ENCODE measurements at regions not wholly inside any gene's neighbourhood (a gene's known extent, or its start where the extent isn't known, plus 50 kb on each side); places are given as distances from the start of the nearest gene placed in this dataset.
"Not testable (repeated sequence)": the region's sequence is repeated elsewhere in the genome, so short reads cannot be mapped to it uniquely, and the experiment has no call there.

GRCh38 chr9:761793-762560, 79.5 kb upstream of the DMRT1 start:
- no peaks in the 10 kb centered on the region for H3K27me3 ChIP-seq (replicated peaks; ENCODE audit: insufficient read depth)
- H3K4me1 ChIP-seq (replicated peaks): no peaks in the 10 kb centered on the region
- H3K9me3 ChIP-seq: no peaks in the 10 kb centered on the region
- no peak for TF ChIP-seq POLR2AphosphoS5 (IDR thresholded peaks at IDR 0.05)
- TF ChIP-seq POLR2A (IDR thresholded peaks at IDR 0.05): no peak
- TF ChIP-seq CTCF (IDR thresholded peaks at IDR 0.05): no peak
- DNase-seq (ENCODE audit: low spot score): no peak
- 94% methylated on average over 13 of the region's 13 CpGs for WGBS
- no peaks in the 10 kb centered on the region for H3K36me3 ChIP-seq
- intact Hi-C loops (cut with DNase I): loop anchor here (2.0 to 5.0 kb wide), 2 partner anchors 147 to 375 kb away; no protein-coding TSS in a partner anchor
- no peak overlapping the region for H3K27ac ChIP-seq
- no peak overlapping the region for H3K4me3 ChIP-seq

GRCh38 chr9:763692-764091, 77.8 kb upstream of the DMRT1 start:
- no peak for TF ChIP-seq POLR2A (IDR thresholded peaks at IDR 0.05)
- no peak for TF ChIP-seq POLR2AphosphoS5 (IDR thresholded peaks at IDR 0.05)
- no peak for TF ChIP-seq CTCF (IDR thresholded peaks at IDR 0.05)
- Histone ChIP-seq H3K4me3 (no peak overlapping the region), H3K27ac (no peak overlapping the region), H3K9me3 (no peaks in the 10 kb centered on the region), H3K27me3 (replicated peaks; ENCODE audit: insufficient read depth) (no peaks in the 10 kb centered on the region), H3K36me3 (no peaks in the 10 kb centered on the region), H3K4me1 (replicated peaks) (no peaks in the 10 kb centered on the region)
- no peak for DNase-seq (ENCODE audit: low spot score)
- 67% methylated on average over 6 of the region's 6 CpGs for WGBS
- intact Hi-C loops (cut with DNase I): loop anchor here (2.0 to 5.0 kb wide), 2 partner anchors 149 to 376 kb away; no protein-coding TSS in a partner anchor

- Histone ChIP-seq H3K36me3 (no peaks in the 10 kb centered on the region), H3K4me1 (replicated peaks) (no peaks in the 10 kb centered on the region), H3K27ac (no peak overlapping the region), H3K27me3 (replicated peaks; ENCODE audit: insufficient read depth) (no peaks in the 10 kb centered on the region), H3K9me3 (no peaks in the 10 kb centered on the region), H3K4me3 (no peak overlapping the region)
- TF ChIP-seq POLR2AphosphoS5 (IDR thresholded peaks at IDR 0.05): peak; percentile 37
- TF ChIP-seq CTCF (IDR thresholded peaks at IDR 0.05): peak; percentile 35 to 93 (median 80)
- no peak for TF ChIP-seq POLR2A (IDR thresholded peaks at IDR 0.05)
- 37% methylated on average over 12 of the region's 12 CpGs for WGBS
- intact Hi-C loops (cut with DNase I): loop anchor here (5.0 kb wide), 1 partner anchor 377 kb away; no protein-coding TSS in a partner anchor
- DNase-seq (ENCODE audit: low spot score): peak; percentile 65
Observed at GRCh38 chr9:764105-764524, 77.4 kb upstream of the DMRT1 start.

- H3K9me3 ChIP-seq: no peaks in the 10 kb centered on the region
- H3K27ac ChIP-seq: no peak overlapping the region
- no peak for DNase-seq (ENCODE audit: low spot score)
- H3K4me1 ChIP-seq (replicated peaks): no peaks in the 10 kb centered on the region
- no peak for TF ChIP-seq POLR2AphosphoS5 (IDR thresholded peaks at IDR 0.05)
- no peak for TF ChIP-seq POLR2A (IDR thresholded peaks at IDR 0.05)
- no peak for TF ChIP-seq CTCF (IDR thresholded peaks at IDR 0.05)
- no peaks in the 10 kb centered on the region for H3K36me3 ChIP-seq
- no peaks in the 10 kb centered on the region for H3K27me3 ChIP-seq (replicated peaks; ENCODE audit: insufficient read depth)
- H3K4me3 ChIP-seq: no peak overlapping the region
- intact Hi-C loops (cut with DNase I): loop anchor here (5.0 kb wide), 1 partner anchor 378 kb away; no protein-coding TSS in a partner anchor
- 96% methylated on average over 2 of the region's 2 CpGs for WGBS
Observed at GRCh38 chr9:764986-765385, 76.5 kb upstream of the DMRT1 start.

- H3K27me3 ChIP-seq (replicated peaks; ENCODE audit: insufficient read depth); H3K9me3 ChIP-seq; H3K4me3 ChIP-seq; H3K4me1 ChIP-seq (replicated peaks); intact Hi-C loops (cut with DNase I); H3K36me3 ChIP-seq; DNase-seq (ENCODE audit: low spot score); H3K27ac ChIP-seq: not testable (repeated sequence)
- 97% methylated on average over 9 of the region's 9 CpGs for WGBS
Observed at GRCh38 chr9:767061-767561, 74.4 kb upstream of the DMRT1 start.

Measured in prostate gland (tissue), 2 donors.